HG03354 (cell line): ENCODE measurements at regions not wholly inside any gene's neighbourhood (a gene's known extent, or its start where the extent isn't known, plus 50 kb on each side); places are given as distances from the start of the nearest gene placed in this dataset.
"Not testable (repeated sequence)": the region's sequence is repeated elsewhere in the genome, so short reads cannot be mapped to it uniquely, and the experiment has no call there.

Source experiments
- ATAC-seq: cut with Tn5 transposase; IDR thresholded peaks from one replicate; pipeline ENCODE4 v1.9.1; 2021; ENCODE audit warnings: mild to moderate bottlenecking; ENCODE audit not compliant: unreplicated experiment, poor library complexity, severe bottlenecking

- ATAC-seq, result no peak
Observed at GRCh38 chr4:29014555-29014954, 1705.6 kb upstream of the PCDH7 start.

GRCh38 chr4:29033703-29034102, 1686.5 kb upstream of the PCDH7 start:
- no peak for ATAC-seq

GRCh38 chr4:29037501-29037900, 1682.7 kb upstream of the PCDH7 start:
- no peak for ATAC-seq

- no peak for ATAC-seq
Observed at GRCh38 chr4:29043411-29043810, 1676.8 kb upstream of the PCDH7 start.

- ATAC-seq, result no peak
Observed at GRCh38 chr4:29046186-29046585, 1674.0 kb upstream of the PCDH7 start.

GRCh38 chr4:29046781-29047180, 1673.4 kb upstream of the PCDH7 start:
- ATAC-seq, result no peak

GRCh38 chr4:29047341-29048041, 1672.7 kb upstream of the PCDH7 start:
- ATAC-seq, result no peak

- ATAC-seq, result no peak
Observed at GRCh38 chr4:29051381-29051965, 1668.7 kb upstream of the PCDH7 start.

- ATAC-seq, result no peak
Observed at GRCh38 chr4:29052266-29052665, 1667.9 kb upstream of the PCDH7 start.

- no peak for ATAC-seq
Observed at GRCh38 chr4:29058531-29058930, 1661.6 kb upstream of the PCDH7 start.

- ATAC-seq, result no peak
Observed at GRCh38 chr4:29066861-29067260, 1653.3 kb upstream of the PCDH7 start.

GRCh38 chr4:29073571-29073970, 1646.6 kb upstream of the PCDH7 start:
- ATAC-seq, result no peak

GRCh38 chr4:29075366-29075765, 1644.8 kb upstream of the PCDH7 start:
- ATAC-seq, result no peak

GRCh38 chr4:29079260-29079659, 1640.9 kb upstream of the PCDH7 start:
- no peak for ATAC-seq

GRCh38 chr4:29081234-29081955, 1638.8 kb upstream of the PCDH7 start:
- no peak for ATAC-seq

GRCh38 chr4:29082684-29083083, 1637.5 kb upstream of the PCDH7 start:
- no peak for ATAC-seq

GRCh38 chr4:29085748-29086147, 1634.4 kb upstream of the PCDH7 start:
- no peak for ATAC-seq

- no peak for ATAC-seq
Observed at GRCh38 chr4:29104694-29105093, 1615.5 kb upstream of the PCDH7 start.

- no peak for ATAC-seq
Observed at GRCh38 chr4:29113960-29114359, 1606.2 kb upstream of the PCDH7 start.

GRCh38 chr4:29117231-29117722, 1602.9 kb upstream of the PCDH7 start:
- not testable (repeated sequence) for ATAC-seq

- ATAC-seq, result no peak
Observed at GRCh38 chr4:29121586-29121985, 1598.6 kb upstream of the PCDH7 start.
